ENCODE measurements at regions not wholly inside any gene's neighbourhood (a gene's known extent, or its start where the extent isn't known, plus 50 kb on each side); places are given as distances from the start of the nearest gene placed in this dataset.
"Not testable (repeated sequence)": the region's sequence is repeated elsewhere in the genome, so short reads cannot be mapped to it uniquely, and the experiment has no call there.

DNA sequence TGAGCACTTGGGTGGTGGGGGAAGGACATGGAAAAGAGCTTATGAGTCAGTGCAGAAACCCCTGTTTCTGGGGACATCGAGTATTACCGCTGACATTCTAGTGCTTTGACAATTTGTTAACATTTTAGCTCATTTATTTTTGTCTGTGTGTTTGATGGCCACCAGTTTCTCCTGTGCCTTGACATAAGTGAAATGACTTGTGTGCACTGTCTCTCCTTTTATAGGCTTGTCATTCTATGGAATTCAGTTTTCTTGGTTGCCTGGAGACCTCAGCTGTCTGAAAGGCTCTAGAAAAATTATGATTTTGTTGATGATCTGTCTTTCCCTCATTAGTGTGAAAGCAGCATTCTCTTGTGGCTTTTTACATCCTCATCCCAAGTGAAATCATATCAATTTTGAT lies 190.0 kb upstream of the SMIM30 start:
- intact Hi-C loops (cut with DNase I; ENCODE audit: low total_unique reads) (no loop called here), in situ Hi-C loops (cut with MboI; ENCODE audit: low pct_ligation_motif_present in 1 of 4, low pct_unique_long_range_greater_than_20kb in 1 of 4, low sequenced_read_pairs in 3 of 4) (no loop called here)
- Histone ChIP-seq H3K27ac (no peak overlapping the region), H3K4me1 (no peaks in the 10 kb centered on the region), H3K36me3 (no peaks in the 10 kb centered on the region), H3K4me3 (no peak overlapping the region), H3K27me3 (no peaks in the 10 kb centered on the region), H3K9me3 (no peaks in the 10 kb centered on the region)
- TF ChIP-seq, protein P1, sequence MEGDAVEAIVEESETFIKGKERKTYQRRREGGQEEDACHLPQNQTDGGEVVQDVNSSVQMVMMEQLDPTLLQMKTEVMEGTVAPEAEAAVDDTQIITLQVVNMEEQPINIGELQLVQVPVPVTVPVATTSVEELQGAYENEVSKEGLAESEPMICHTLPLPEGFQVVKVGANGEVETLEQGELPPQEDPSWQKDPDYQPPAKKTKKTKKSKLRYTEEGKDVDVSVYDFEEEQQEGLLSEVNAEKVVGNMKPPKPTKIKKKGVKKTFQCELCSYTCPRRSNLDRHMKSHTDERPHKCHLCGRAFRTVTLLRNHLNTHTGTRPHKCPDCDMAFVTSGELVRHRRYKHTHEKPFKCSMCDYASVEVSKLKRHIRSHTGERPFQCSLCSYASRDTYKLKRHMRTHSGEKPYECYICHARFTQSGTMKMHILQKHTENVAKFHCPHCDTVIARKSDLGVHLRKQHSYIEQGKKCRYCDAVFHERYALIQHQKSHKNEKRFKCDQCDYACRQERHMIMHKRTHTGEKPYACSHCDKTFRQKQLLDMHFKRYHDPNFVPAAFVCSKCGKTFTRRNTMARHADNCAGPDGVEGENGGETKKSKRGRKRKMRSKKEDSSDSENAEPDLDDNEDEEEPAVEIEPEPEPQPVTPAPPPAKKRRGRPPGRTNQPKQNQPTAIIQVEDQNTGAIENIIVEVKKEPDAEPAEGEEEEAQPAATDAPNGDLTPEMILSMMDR (IDR thresholded peaks at IDR 0.05), result no peak
- TF ChIP-seq POLR2A (IDR thresholded peaks at IDR 0.05), result no peak
- no peak for TF ChIP-seq POLR2AphosphoS5 (IDR thresholded peaks at IDR 0.05)
- no peak for TF ChIP-seq EP300 (IDR thresholded peaks at IDR 0.05; ENCODE audit: low read depth)
- 69 to 83% methylated on average over 2 of the region's 2 CpGs for WGBS, 2 donors (ENCODE audit: low coverage in 1 of 2)
- DNase-seq, result no peak

- Histone ChIP-seq H3K27ac (no peak overlapping the region), H3K36me3 (no peaks in the 10 kb centered on the region), H3K4me3 (no peak overlapping the region), H3K9me3 (no peaks in the 10 kb centered on the region), H3K4me1 (no peaks in the 10 kb centered on the region), H3K27me3 (no peaks in the 10 kb centered on the region)
- DNase-seq, result no peak
- no peak for TF ChIP-seq EP300 (IDR thresholded peaks at IDR 0.05; ENCODE audit: low read depth)
- TF ChIP-seq POLR2AphosphoS5 (IDR thresholded peaks at IDR 0.05), result no peak
- TF ChIP-seq, protein P1 (IDR thresholded peaks at IDR 0.05), result no peak
- TF ChIP-seq POLR2A (IDR thresholded peaks at IDR 0.05), result no peak
- in situ Hi-C loops (cut with MboI; ENCODE audit: low pct_ligation_motif_present in 1 of 4, low pct_unique_long_range_greater_than_20kb in 1 of 4, low sequenced_read_pairs in 3 of 4), result no loop called here
- WGBS, 2 donors (ENCODE audit: low coverage in 1 of 2), result 28 to 43% methylated on average over 1 to 2 of the region's 2 CpGs
- intact Hi-C loops (cut with DNase I; ENCODE audit: low total_unique reads), result no loop called here
These were observed 188.8 kb upstream of the SMIM30 start for GRCh38 chr7:113307147-113307546.

DNA sequence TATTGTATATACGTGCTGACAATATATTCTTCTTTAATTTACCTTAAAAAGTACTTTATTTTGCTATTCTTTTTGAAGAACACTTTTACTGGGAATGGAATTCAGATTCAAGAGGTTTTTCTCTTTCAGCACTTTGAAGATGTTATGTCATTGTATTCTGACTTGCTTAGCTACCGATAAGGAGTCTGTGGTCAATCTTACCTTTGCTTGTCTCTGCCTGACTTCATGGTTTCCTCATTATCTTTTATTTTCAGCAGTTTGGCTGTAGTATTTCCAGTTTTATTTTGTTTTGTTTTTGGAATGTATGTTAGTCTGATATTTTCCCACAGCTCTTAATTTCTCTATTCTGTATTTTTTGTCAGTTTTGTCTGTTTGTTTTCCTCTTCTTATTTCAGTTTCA lies 187.9 kb upstream of the SMIM30 start:
- in situ Hi-C loops (cut with MboI; ENCODE audit: low pct_ligation_motif_present in 1 of 4, low pct_unique_long_range_greater_than_20kb in 1 of 4, low sequenced_read_pairs in 3 of 4) (no loop called here), intact Hi-C loops (cut with DNase I; ENCODE audit: low total_unique reads) (no loop called here)
- WGBS, 2 donors (ENCODE audit: low coverage in 1 of 2), result 23 to 81% methylated on average over 1 to 2 of the region's 2 CpGs
- Histone ChIP-seq H3K9me3 (no peaks in the 10 kb centered on the region), H3K4me3 (no peak overlapping the region), H3K27ac (no peak overlapping the region), H3K4me1 (no peaks in the 10 kb centered on the region), H3K27me3 (no peaks in the 10 kb centered on the region), H3K36me3 (no peaks in the 10 kb centered on the region)
- TF ChIP-seq POLR2A (IDR thresholded peaks at IDR 0.05) (no peak), POLR2AphosphoS5 (IDR thresholded peaks at IDR 0.05) (no peak), EP300 (IDR thresholded peaks at IDR 0.05; ENCODE audit: low read depth) (no peak)
- TF ChIP-seq, protein P1 (IDR thresholded peaks at IDR 0.05), result no peak
- DNase-seq, result no peak

DNA sequence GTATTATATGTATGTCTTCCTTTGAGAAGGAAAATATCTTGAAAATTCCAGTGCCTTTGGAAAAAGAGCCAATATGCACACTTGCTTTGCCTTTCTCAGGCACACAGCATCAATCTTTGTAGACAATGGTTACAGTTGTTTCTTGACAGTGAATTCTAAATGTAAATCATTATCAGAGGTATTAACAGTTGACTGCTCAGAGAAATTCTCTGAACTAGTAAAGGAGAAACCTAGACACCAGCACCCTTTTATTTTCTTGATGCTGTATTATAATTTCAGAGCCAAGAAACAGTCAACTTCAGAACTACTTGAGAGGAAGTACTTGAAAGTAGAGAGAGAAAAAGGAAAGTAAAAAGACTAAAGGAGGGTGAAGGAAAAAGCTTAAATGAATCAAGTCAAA lies 185.8 kb upstream of the SMIM30 start:
- Histone ChIP-seq H3K27me3 (no peaks in the 10 kb centered on the region), H3K9me3 (no peaks in the 10 kb centered on the region), H3K36me3 (no peaks in the 10 kb centered on the region), H3K4me1 (no peaks in the 10 kb centered on the region), H3K27ac (no peak overlapping the region), H3K4me3 (no peak overlapping the region)
- no peak for DNase-seq
- intact Hi-C loops (cut with DNase I; ENCODE audit: low total_unique reads), result no loop called here
- in situ Hi-C loops (cut with MboI; ENCODE audit: low pct_ligation_motif_present in 1 of 4, low pct_unique_long_range_greater_than_20kb in 1 of 4, low sequenced_read_pairs in 3 of 4), result no loop called here
- TF ChIP-seq, protein P1 (IDR thresholded peaks at IDR 0.05), result no peak
- TF ChIP-seq POLR2AphosphoS5 (IDR thresholded peaks at IDR 0.05) (no peak), POLR2A (IDR thresholded peaks at IDR 0.05) (no peak), EP300 (IDR thresholded peaks at IDR 0.05; ENCODE audit: low read depth) (no peak)

DNA sequence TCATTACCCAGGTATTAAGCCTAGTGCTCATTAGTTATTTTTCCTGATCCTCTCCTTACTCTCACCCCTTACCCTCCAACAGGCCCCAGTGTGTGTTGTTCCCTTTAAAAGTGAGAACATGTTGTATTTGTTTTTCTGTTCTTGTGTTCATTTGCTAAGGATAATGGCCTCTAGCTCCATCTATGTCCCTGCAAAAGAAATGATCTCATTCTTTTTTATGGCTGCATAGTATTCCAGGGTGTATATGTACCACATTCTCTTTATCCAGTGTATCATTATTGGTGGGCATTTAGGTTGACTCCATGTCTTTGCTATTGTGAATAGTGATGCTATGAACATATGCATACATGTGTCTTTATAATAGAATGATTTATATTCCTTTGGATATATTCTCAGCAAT lies 185.0 kb upstream of the SMIM30 start:
- H3K4me3 ChIP-seq; H3K27me3 ChIP-seq; intact Hi-C loops (cut with DNase I; ENCODE audit: low total_unique reads); in situ Hi-C loops (cut with MboI; ENCODE audit: low pct_ligation_motif_present in 1 of 4, low pct_unique_long_range_greater_than_20kb in 1 of 4, low sequenced_read_pairs in 3 of 4); DNase-seq; H3K4me1 ChIP-seq; H3K36me3 ChIP-seq; H3K9me3 ChIP-seq; H3K27ac ChIP-seq: not testable (repeated sequence)

All from transverse colon (tissue), 4 donors.